Hepatocyte (in vitro differentiated cells): ENCODE measurements at regions not wholly inside any gene's neighbourhood (a gene's known extent, or its start where the extent isn't known, plus 50 kb on each side); places are given as distances from the start of the nearest gene placed in this dataset.

Experiments
- DNase-seq: peaks from one replicate; pipeline ENCODE4 v3.0.0-alpha.2; 2016; ENCODE audit warnings: low spot score
- H2AFZ ChIP-seq: fragments of 200-600 bp; sonication (generic); 2 replicates; pipeline ENCODE4 v1.6.0; 2016; ENCODE audit warnings: antibody characterized with exemption, mild to moderate bottlenecking
- H3K27ac ChIP-seq: fragments of 200-600 bp; sonication (generic); 2 replicates; pipeline ENCODE4 v1.5.1; 2016; ENCODE audit warnings: mild to moderate bottlenecking
- H3K27me3 ChIP-seq: fragments of 200-600 bp; sonication (generic); 2 replicates; pipeline ENCODE4 v1.6.1; 2016
- H3K36me3 ChIP-seq: fragments of 200-600 bp; sonication (generic); replicated peaks from 2 replicates; pipeline ENCODE4 v1.5.1; 2016; ENCODE audit warnings: low read depth; ENCODE audit not compliant: insufficient read depth
- H3K4me1 ChIP-seq: fragments of 200-600 bp; sonication (generic); 2 replicates; pipeline ENCODE4 v1.5.1; 2016; ENCODE audit warnings: mild to moderate bottlenecking, moderate library complexity; ENCODE audit not compliant: insufficient read depth
- H3K4me2 ChIP-seq: fragments of 200-600 bp; sonication (generic); 2 replicates; pipeline ENCODE4 v1.6.0; 2016
- H3K4me3 ChIP-seq: fragments of 200-600 bp; sonication (generic); 2 replicates; pipeline ENCODE4 v1.5.1; 2016; ENCODE audit warnings: mild to moderate bottlenecking
- H3K79me2 ChIP-seq: fragments of 200-600 bp; sonication (generic); 2 replicates; pipeline ENCODE4 v1.6.0; 2017; ENCODE audit warnings: mild to moderate bottlenecking
- H3K9me2 ChIP-seq: fragments of 200-600 bp; sonication (generic); replicated peaks from 2 replicates; pipeline ENCODE4 v1.6.0; 2017; ENCODE audit warnings: mild to moderate bottlenecking; ENCODE audit not compliant: insufficient read depth
- H3K9me3 ChIP-seq: fragments of 200-600 bp; sonication (generic); 2 replicates; pipeline ENCODE4 v1.5.1; 2016; ENCODE audit warnings: low read depth, mild to moderate bottlenecking
- H4K20me1 ChIP-seq: fragments of 200-600 bp; sonication (generic); 2 replicates; pipeline ENCODE4 v1.6.0; 2016; ENCODE audit warnings: mild to moderate bottlenecking; ENCODE audit not compliant: insufficient read depth, poor library complexity, severe bottlenecking
- CTCF ChIP-seq: fragments of 200-600 bp; sonication (generic); IDR thresholded peaks from 2 replicates; pipeline ENCODE4 v1.5.1; 2016; ENCODE audit warnings: antibody characterized with exemption, mild to moderate bottlenecking; ENCODE audit not compliant: poor library complexity
- EZH2 ChIP-seq: fragments of 200-600 bp; sonication (generic); IDR thresholded peaks from 2 replicates; pipeline ENCODE4 v1.6.1; 2016; ENCODE audit warnings: antibody characterized with exemption, mild to moderate bottlenecking, borderline replicate concordance
- EZH2phosphoT487 ChIP-seq: fragments of 200-600 bp; sonication (generic); IDR thresholded peaks from one replicate; pipeline ENCODE4 v1.6.1; 2018; ENCODE audit warnings: antibody characterized with exemption, mild to moderate bottlenecking, low read depth, moderate library complexity; ENCODE audit not compliant: unreplicated experiment, severe bottlenecking
- WGBS: methylation state at CpG from one replicate; pipeline ENCODE4 v1.1.6; 2016; ENCODE audit warnings: low lambda C conversion rate; ENCODE audit errors: missing lambda C conversion rate; 5-methylcytosine and 5-hydroxymethylcytosine counted together

- H3K9me2 ChIP-seq, result no peaks in the 10 kb centered on the region
- H3K9me3 ChIP-seq, result no peaks in the 10 kb centered on the region
- no peaks in the 10 kb centered on the region for H4K20me1 ChIP-seq
- H3K27ac ChIP-seq, result no peak overlapping the region
- H3K27me3 ChIP-seq, result no peaks in the 10 kb centered on the region
- DNase-seq, result no peak
- H3K36me3 ChIP-seq, result no peaks in the 10 kb centered on the region
- no peak overlapping the region for H3K4me2 ChIP-seq
- TF ChIP-seq EZH2, result no peak
- no peak for TF ChIP-seq EZH2phosphoT487
- no peak for TF ChIP-seq CTCF
- peaks cover 32% of the 10 kb centered on the region for H3K4me1 ChIP-seq
- H2AFZ ChIP-seq, result no peak overlapping the region
- H3K4me3 ChIP-seq, result no peak overlapping the region
- peaks cover 3% of the 10 kb centered on the region for H3K79me2 ChIP-seq
- 81% methylated on average over 1 of the region's 1 CpG for WGBS
These were observed 88.3 kb upstream of the SLC44A3 start for GRCh38 chr1:94731891-94732290.

- Histone ChIP-seq H3K9me3 (no peaks in the 10 kb centered on the region), H3K4me2 (no peak overlapping the region), H3K27ac (no peak overlapping the region), H3K36me3 (no peaks in the 10 kb centered on the region), H3K4me3 (no peak overlapping the region), H3K79me2 (peaks cover 3% of the 10 kb centered on the region), H3K9me2 (no peaks in the 10 kb centered on the region), H3K4me1 (peaks cover 24% of the 10 kb centered on the region), H2AFZ (no peak overlapping the region), H3K27me3 (no peaks in the 10 kb centered on the region), H4K20me1 (no peaks in the 10 kb centered on the region)
- TF ChIP-seq EZH2phosphoT487 (no peak), CTCF (no peak), EZH2 (no peak)
- WGBS, result 63% methylated on average over 3 of the region's 3 CpGs
- DNase-seq, result no peak
These were observed 89.7 kb upstream of the SLC44A3 start for GRCh38 chr1:94730450-94730849.

- TF ChIP-seq CTCF (no peak), EZH2 (no peak), EZH2phosphoT487 (no peak)
- no peaks in the 10 kb centered on the region for H3K9me3 ChIP-seq
- no peaks in the 10 kb centered on the region for H3K9me2 ChIP-seq
- DNase-seq, result no peak
- H3K27ac ChIP-seq, result no peak overlapping the region
- no peak overlapping the region for H3K4me2 ChIP-seq
- no peaks in the 10 kb centered on the region for H3K36me3 ChIP-seq
- peaks cover 16% of the 10 kb centered on the region for H3K4me1 ChIP-seq
- 78% methylated on average over 1 of the region's 1 CpG for WGBS
- no peaks in the 10 kb centered on the region for H3K27me3 ChIP-seq
- no peak overlapping the region for H3K4me3 ChIP-seq
- no peaks in the 10 kb centered on the region for H3K79me2 ChIP-seq
- no peak overlapping the region for H2AFZ ChIP-seq
- H4K20me1 ChIP-seq, result no peaks in the 10 kb centered on the region
These were observed 90.9 kb upstream of the SLC44A3 start for GRCh38 chr1:94729267-94729666.
